Retinal pigment epithelial cell (primary cell): ENCODE measurements at regions not wholly inside any gene's neighbourhood (a gene's known extent, or its start where the extent isn't known, plus 50 kb on each side); places are given as distances from the start of the nearest gene placed in this dataset.
A peak's percentile ranks its signal among the peaks of the same experiment; 100 is the strongest.

Experiments used
- DNase-seq: peaks from one replicate; pipeline ENCODE4 v3.0.0-alpha.2; 2010; ENCODE audit warnings: low read depth
- H3K4me3 ChIP-seq: 2 replicates; pipeline ENCODE4 v1.5.1; 2011; ENCODE audit warnings: mild to moderate bottlenecking, low read length, control low read depth, moderate library complexity
- CTCF ChIP-seq: conservative IDR thresholded peaks from 2 replicates; pipeline ENCODE4 v1.5.1; 2011; ENCODE audit warnings: low read depth, low read length, control low read depth, inconsistent platforms

- H3K4me3 ChIP-seq, result no peak overlapping the region
- no peak for TF ChIP-seq CTCF
- no peak for DNase-seq
Observed at GRCh38 chr4:156362581-156362980, 408.9 kb upstream of the CTSO start.

GRCh38 chr4:156347412-156348075 is 393.9 kb upstream of the CTSO start:
- no peak for TF ChIP-seq CTCF
- no peak overlapping the region for H3K4me3 ChIP-seq
- DNase-seq, result peak; percentile 28

- TF ChIP-seq CTCF, result no peak
Observed at GRCh38 chr4:156346959-156347385, 393.3 kb upstream of the CTSO start.

GRCh38 chr4:156344397-156344796 is 390.7 kb upstream of the CTSO start:
- DNase-seq, result no peak
- H3K4me3 ChIP-seq, result no peak overlapping the region
- no peak for TF ChIP-seq CTCF

More at GRCh38 chr4:156346959-156347385, 393.3 kb upstream of the CTSO start:
- H3K4me3 ChIP-seq, result no peak overlapping the region
- DNase-seq, result no peak

- TF ChIP-seq CTCF, result no peak
- DNase-seq, result no peak
- H3K4me3 ChIP-seq, result no peak overlapping the region
Observed at GRCh38 chr4:156336511-156336910, 382.8 kb upstream of the CTSO start.

- no peak for DNase-seq
- no peak overlapping the region for H3K4me3 ChIP-seq
- TF ChIP-seq CTCF, result no peak
Observed at GRCh38 chr4:156335721-156336120, 382.1 kb upstream of the CTSO start.

GRCh38 chr4:156330436-156331031 is 376.9 kb upstream of the CTSO start:
- no peak for DNase-seq
- H3K4me3 ChIP-seq, result no peak overlapping the region
- TF ChIP-seq CTCF, result no peak
